DMS53 treated with DMSO at 0.1 percent for 48 hours (cell line): ENCODE measurements at regions not wholly inside any gene's neighbourhood (a gene's known extent, or its start where the extent isn't known, plus 50 kb on each side); places are given as distances from the start of the nearest gene placed in this dataset.

Experiments used
- DNase-seq: peaks from one replicate; lab custom pipeline; 2025; ENCODE audit not compliant: unreplicated experiment; lab: John Stamatoyannopoulos, UW

DNA sequence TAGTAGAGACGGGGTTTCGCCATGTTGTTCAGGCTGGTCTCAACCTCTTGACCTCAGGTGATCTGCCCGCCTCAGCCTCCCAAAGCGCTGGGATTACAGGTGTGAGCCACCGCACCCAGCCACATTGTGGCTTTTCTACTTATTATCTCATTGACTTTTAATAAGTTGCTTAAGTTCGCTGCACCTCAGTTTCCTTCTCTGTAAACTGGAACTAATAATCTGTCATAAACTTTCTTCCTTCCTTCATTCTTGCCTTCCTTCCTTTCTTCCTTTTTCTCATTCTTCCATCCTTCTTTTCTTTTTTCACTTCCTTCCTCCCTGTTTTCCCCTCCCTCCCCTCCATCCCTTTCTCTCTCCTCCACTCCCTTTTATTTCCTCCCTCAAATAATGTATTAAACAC lies 192.2 kb downstream of the MAF start:
- no peak for DNase-seq

- no peak for DNase-seq
Measured at GRCh38 chr16:79407461-79408135, 192.9 kb downstream of the MAF start.

DNA sequence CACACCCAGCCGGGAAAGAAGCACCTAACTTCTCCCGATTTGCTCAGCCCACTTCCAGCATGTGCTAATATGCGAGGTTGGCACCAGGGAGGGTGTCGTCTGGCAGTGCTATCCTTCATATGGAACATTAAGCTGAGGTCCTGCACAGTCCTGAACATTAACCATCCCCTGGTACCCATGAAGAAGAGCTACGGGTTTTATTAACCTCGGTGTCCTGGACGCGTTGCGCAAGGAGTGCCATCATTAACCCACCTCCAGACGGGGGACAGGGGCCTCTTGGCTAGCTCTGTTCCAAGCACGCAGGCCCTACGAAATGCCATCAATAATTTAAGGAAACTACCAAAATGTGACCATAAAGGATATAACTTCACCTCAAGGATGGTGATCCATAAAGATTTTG lies 193.5 kb downstream of the MAF start:
- no peak for DNase-seq

DNA sequence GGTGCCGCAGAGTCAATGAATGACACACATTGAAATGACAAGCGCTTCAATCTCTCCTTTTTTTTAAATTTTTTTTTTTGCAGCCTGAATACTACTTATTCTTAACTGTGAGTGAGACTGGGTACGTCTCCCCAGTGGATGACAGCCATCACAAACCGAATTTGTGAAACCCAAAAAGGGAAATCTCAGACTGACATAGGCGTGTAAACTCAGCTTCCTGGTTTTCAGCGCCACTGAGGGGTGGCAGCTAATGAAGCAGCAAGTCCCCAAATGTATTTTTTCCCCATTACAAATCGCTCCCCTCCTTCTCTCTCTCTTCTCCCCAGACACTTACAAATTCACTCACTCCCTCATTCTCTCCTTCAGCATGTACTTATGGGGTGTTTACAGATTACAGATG lies 196.0 kb downstream of the MAF start:
- DNase-seq, result no peak

GRCh38 chr16:79403534-79403933 lies 197.0 kb downstream of the MAF start:
- DNase-seq, result no peak

DNA sequence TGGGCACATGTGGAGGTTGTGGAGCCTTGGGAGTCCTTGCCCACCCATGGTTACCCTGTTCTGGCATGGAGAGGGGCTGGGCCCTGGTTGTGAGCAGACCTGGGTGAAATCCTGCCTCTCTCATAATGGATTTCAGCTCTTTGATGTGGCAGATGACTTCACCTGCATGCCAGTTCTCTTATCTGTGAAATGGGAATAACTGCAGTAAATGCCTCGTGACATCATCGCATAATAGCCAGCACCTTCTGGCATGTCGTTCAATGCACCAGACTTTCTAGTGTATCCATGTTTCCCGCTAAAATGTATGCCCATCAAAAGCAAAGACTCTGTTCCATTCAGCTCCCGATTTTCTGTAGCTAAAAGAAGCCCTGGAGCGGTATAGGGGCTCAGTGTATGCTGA lies 197.6 kb downstream of the MAF start:
- DNase-seq, result no peak

- DNase-seq, result no peak
Measured at GRCh38 chr16:79402356-79402755, 198.2 kb downstream of the MAF start.

GRCh38 chr16:79401782-79402181 lies 198.8 kb downstream of the MAF start:
- no peak for DNase-seq

- no peak for DNase-seq
Measured at GRCh38 chr16:79401157-79401556, 199.4 kb downstream of the MAF start.

- DNase-seq, result no peak
Measured at GRCh38 chr16:79400462-79401149, 199.9 kb downstream of the MAF start.

GRCh38 chr16:79395591-79395990 lies 204.9 kb downstream of the MAF start:
- DNase-seq, result no peak

- DNase-seq, result no peak
Measured at GRCh38 chr16:79394206-79394605, 206.3 kb downstream of the MAF start.

DNA sequence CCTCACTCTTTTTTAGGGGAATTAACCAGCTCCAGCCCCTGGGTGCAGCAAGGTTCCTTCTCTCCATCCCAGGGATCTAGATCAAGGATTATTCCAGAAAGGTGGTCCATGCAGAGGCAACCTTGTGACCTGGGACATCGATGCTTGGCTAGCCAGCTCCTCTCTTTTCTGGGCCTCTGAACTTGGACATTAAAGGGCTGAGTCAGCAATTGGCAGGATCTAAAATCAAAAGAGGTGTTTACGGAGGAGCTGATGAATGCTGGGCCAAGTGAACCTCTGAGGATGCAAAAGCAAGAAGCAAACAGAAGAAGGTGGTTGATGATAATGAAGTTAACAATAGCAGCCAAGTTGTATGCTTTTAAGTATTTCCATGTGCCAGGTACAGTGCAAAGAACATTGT lies 207.0 kb downstream of the MAF start:
- DNase-seq, result no peak

DNA sequence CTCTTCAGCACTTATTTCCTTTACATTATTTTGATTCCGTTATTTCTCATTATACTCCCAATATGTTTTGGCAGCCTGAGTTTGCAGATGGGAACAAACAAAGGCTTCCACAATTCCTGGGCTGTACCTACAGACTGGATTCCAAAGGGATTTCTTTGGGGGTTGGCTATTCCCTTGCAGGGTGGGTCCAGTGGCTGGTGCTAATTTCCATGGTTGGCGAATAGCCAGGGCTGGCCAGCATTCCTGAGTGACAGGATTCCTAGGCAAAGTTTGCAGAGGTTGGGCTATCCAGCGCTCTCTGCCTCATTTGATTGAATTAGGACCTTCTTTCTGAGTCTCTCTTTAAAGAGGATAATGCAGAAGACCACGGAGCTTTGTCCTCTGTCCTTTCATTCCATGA lies 207.4 kb downstream of the MAF start:
- DNase-seq, result no peak

DNA sequence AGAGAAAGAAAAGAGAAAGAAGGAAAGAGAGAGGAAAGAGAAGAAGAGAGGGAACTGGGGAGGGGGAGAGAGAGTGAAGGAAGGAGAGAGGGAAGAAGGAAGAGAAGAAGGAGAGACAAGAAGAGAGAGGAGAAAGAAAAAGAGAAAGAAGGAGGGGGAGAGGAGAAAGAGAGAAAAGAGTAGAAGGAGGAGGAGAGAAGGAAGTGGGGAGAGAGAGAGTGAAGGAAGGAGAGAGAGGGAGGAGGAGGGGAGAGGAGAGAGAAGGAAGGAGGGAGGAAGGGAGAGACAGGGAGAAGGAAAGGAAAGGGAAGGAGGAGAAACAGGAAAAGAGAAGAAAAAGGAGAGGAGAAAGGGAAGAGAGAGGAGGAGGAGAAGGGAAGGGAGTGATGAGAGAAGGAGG lies 208.5 kb downstream of the MAF start:
- no peak for DNase-seq

- DNase-seq, result no peak
Measured at GRCh38 chr16:79391395-79391794, 209.1 kb downstream of the MAF start.

- DNase-seq, result no peak
Measured at GRCh38 chr16:79390481-79391051, 210.0 kb downstream of the MAF start.

DNA sequence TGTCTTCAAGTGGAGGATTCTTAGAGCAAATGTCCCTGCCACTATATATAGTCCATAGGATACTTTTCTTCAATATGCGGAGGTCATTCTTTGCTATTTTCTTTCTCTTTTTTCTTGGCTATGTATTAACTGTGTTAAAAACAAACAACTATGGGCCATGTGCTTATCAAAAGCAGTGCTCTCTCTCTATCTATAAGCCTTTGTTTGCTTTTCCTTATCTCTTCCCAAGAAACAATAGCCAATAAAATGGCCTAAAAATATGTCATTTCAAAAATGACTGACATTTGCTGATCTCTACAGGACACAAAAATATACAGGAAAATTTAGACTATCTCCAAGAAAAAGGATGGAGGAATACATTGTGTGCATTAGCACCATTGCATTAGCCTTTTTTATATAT lies 212.1 kb downstream of the MAF start:
- DNase-seq, result no peak

DNA sequence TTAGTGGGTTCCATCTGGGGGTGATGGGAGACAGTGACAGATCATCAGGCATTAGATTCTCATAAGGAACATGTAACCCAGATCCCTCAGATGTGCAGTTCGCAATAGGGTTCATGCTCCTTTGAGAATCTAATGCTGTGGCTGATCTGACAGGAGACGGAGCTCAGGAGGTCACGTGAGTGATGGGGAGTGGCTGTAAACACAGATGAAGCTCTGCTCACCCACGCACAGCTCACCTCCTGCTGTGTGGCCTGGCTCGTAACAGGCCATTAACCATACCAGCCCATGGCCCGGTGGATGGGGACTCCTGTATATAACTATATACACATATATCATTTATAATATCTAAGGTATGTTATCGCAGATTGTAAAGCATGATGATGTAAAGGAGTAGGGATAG lies 214.2 kb downstream of the MAF start:
- DNase-seq, result no peak

GRCh38 chr16:79381603-79382042 lies 218.9 kb downstream of the MAF start:
- no peak for DNase-seq

- no peak for DNase-seq
Measured at GRCh38 chr16:79380995-79381602, 219.4 kb downstream of the MAF start.

DNA sequence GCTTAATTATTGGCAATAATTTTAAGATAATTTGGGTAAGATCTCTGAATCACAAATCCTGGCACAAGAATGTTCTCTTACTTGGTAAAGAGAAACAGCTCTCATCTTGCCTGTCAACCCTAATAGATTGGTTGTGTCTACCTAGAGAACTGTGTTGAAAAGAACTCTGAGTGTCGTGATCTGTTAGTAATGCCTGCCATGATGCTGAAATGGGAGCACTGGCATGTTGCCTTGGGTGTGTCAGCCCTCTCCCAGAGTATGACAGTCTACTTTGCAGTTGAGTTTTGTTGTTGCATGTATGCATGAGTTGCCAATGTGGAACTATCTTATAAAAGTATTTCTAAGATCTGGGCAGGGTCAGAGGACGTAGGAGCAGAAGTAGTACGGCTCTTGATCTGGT lies 221.4 kb downstream of the MAF start:
- no peak for DNase-seq
